ENCODE measurements at regions not wholly inside any gene's neighbourhood (a gene's known extent, or its start where the extent isn't known, plus 50 kb on each side); places are given as distances from the start of the nearest gene placed in this dataset.

- no peak for TF ChIP-seq CTCF (IDR thresholded peaks at IDR 0.05; ENCODE audit: low read depth, low read length)
- no peak for DNase-seq (ENCODE audit: extremely low read depth, low read depth)
Observed at GRCh38 chr9:127553793-127554192, 58.3 kb upstream of the STXBP1 start.

- TF ChIP-seq CTCF (IDR thresholded peaks at IDR 0.05; ENCODE audit: low read depth, low read length): no peak
- no peak for DNase-seq (ENCODE audit: extremely low read depth, low read depth)
Observed at GRCh38 chr9:127554966-127555839, 56.9 kb upstream of the STXBP1 start.

- peak; percentile 78 for DNase-seq (ENCODE audit: extremely low read depth, low read depth)
- no peak for TF ChIP-seq CTCF (IDR thresholded peaks at IDR 0.05; ENCODE audit: low read depth, low read length)
Observed at GRCh38 chr9:127555840-127556820, 55.9 kb upstream of the STXBP1 start.

- TF ChIP-seq CTCF (IDR thresholded peaks at IDR 0.05; ENCODE audit: low read depth, low read length): no peak
Observed at GRCh38 chr9:127556871-127557270, 55.2 kb upstream of the STXBP1 start.

GRCh38 chr9:127557466-127557869, 54.6 kb upstream of the STXBP1 start:
- DNase-seq (ENCODE audit: extremely low read depth, low read depth): no peak

More at GRCh38 chr9:127556871-127557270, 55.2 kb upstream of the STXBP1 start:
- DNase-seq (ENCODE audit: extremely low read depth, low read depth): no peak

GRCh38 chr9:127557998-127558546, 54.0 kb upstream of the STXBP1 start:
- no peak for DNase-seq (ENCODE audit: extremely low read depth, low read depth)
- TF ChIP-seq CTCF (IDR thresholded peaks at IDR 0.05; ENCODE audit: low read depth, low read length): no peak

More at GRCh38 chr9:127557466-127557869, 54.6 kb upstream of the STXBP1 start:
- TF ChIP-seq CTCF (IDR thresholded peaks at IDR 0.05; ENCODE audit: low read depth, low read length): no peak

All from AG09319 (cell line).